ENCODE measurements at regions not wholly inside any gene's neighbourhood (a gene's known extent, or its start where the extent isn't known, plus 50 kb on each side); places are given as distances from the start of the nearest gene placed in this dataset.
"Not testable (repeated sequence)": the region's sequence is repeated elsewhere in the genome, so short reads cannot be mapped to it uniquely, and the experiment has no call there.

DNA sequence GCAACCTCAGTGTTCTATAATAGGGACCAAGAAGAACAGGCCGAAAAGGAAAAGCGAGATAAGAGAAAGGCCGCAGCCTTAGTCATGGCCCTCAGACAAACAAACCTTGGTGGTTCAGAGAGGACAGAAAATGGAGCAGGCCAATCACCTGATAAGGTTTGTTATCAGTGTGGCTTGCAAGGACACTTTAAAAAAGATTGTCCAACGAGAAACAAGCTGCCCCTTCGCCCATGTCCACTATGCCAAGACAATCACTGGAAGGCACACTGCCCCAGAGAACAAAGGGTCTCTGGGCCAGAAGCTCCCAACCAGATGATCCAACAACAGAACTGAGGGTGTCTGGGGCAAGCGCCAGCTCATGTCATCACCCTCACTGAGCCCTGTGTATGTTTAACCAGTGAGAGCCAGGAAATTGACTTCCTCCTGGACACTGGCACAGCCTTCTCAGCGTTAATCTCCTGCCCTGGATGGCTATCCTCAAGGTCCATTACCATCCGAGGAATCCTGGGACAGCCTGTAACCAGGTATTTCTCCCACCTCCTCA lies 334.8 kb upstream of the SLITRK5 start:
- not testable (repeated sequence) for DNase-seq (ENCODE audit: low read depth)

DNA sequence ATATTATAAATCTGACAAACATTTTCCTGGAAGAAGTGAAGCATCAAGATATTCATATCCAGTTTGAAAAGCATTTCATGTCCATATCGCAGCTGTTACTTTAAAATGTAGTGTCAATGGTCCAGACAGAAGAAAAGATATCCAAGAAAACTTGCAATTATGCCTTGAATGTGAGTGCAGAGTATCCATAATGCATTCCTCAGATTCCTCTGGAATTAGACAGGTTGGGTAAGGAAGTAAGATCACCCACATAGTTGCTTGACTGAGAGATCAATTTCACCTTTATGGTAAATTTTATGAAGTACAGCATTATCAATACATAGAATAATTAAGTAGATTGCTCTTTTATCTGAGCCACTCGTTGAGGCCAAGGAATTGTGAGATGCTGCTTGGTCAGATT lies 327.0 kb upstream of the SLITRK5 start:
- DNase-seq (ENCODE audit: low read depth): no peak

DNA sequence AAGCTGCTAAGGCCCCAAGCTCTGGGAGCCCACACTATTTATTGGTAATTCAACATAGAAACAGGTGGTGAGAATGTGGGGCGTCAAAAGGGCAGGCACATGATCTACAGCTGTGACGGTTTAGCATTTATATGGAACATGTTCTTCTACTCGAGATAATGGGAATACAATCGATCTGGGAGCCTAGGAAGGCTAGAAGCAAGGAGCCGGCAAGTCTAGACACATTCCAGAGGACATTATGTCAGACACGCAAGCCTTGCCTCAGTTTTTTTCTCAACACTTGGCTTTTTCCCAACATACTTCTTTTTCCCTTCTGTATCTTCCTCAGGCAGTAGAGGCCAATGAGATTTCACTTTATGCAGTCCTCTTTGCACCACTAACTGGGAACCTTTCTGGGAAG lies 315.7 kb upstream of the SLITRK5 start:
- peak; percentile 1 for DNase-seq (ENCODE audit: low read depth)

DNA sequence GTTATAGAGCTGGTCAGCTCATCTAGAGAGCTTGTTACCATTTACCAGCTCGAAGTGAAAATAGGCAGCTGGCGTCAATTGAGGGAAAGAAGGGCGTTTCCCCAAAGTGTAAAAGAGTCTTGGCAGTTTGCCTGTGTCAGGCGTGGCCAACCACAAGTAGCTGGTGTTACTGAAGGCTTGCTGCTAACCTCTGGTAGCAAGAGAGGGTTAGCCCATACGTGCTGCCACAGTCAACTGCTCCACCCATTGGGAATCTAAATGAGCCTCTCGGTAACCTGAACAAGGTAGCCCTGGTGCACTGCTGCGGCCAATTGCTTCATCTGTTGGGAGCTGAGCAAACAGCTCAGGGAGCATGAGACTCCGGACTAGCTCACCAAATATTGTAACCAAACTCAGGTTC lies 314.9 kb upstream of the SLITRK5 start:
- DNase-seq (ENCODE audit: low read depth): peak; percentile 9

DNA sequence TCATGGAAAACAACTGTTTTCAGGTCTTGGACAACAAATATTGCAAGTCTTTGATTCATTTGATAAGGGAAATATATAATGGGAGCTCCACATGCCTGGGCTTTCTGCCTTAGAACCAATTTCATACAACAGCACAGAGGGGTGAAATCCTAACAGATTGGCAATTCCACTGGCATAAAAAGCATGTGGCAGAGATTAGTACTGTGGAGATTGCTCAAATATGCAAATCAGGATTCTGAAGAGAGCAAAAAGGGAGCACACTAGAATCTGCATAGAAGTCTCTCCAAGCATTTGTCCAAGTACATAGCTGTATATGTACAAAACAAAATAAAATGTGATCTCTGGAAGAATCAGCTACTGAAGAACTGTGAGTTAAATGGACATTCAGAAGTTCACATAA lies 312.9 kb upstream of the SLITRK5 start:
- no peak for DNase-seq (ENCODE audit: low read depth)

DNA sequence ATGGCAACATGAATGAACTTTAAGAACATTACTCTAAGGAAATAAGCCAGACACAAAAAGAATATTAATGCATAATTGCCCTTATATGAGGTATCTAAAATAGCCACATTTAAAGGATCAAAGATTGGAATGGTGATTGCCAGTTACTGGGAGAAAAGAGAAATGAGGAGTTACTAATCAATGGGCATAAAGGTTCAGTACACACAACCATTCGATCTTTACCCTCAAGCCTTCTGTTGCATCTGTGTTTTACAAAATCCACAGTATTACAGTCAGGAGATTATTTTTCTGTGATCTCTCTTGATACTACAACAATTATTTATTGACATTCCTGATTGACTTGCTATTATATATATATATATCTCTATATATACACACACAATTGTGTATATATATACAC lies 310.0 kb upstream of the SLITRK5 start:
- no peak for DNase-seq (ENCODE audit: low read depth)

DNA sequence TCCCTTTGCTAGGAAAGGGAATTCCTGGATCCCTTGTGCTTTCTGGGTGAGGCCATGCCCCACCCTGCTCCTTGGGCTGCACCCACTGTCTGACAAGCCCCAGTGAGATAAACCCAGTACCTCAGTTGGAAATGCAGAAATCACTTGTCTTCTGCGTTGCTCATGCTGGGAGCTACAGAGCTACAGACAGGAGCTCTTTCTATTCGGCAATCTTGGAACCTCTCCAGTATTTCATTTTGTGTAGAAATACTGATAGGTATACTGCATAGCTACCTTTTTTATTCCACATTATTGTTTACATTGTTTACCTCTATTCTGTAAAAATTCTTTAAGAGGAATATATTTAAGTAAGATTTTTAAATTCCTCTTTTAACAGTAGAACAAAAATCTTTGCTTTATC lies 302.5 kb upstream of the SLITRK5 start:
- no peak for DNase-seq (ENCODE audit: low read depth)

DNA sequence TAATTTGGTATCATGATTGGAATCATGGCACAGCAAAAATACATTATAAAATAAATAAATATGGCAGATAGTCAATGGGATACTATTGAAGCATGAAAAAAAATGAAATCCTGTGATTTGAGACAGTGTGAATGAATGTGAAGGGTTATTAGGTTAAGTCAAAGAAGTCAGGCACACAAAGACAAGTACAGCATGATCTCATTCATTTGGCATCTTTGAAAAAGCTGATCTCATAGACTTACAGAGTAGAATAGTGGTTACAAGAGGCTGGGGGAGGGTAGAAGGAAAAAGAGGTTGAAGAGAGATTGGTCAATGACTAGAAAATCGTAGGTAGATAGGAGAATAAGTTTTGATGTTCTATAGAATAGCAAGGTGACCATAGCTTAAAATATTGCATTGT lies 295.1 kb upstream of the SLITRK5 start:
- DNase-seq (ENCODE audit: low read depth): no peak

DNA sequence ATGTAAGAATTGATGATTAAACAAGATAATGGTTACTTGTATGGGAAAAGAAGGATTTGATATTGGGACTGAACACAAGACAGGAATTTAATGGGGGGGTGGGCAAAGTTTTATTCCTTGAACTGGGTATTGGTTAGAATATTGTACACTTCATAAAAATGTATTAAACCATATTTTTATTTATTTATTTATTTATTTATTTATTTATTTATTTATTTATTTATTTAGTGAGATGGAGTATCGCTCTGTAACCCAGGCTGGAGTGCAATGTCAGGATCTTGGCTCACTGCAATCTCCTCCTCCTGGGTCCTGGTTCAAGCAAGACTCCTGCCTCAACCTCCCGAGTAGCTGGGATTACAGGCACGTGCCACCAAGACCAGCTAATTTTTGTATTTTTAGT lies 287.1 kb upstream of the SLITRK5 start:
- DNase-seq (ENCODE audit: low read depth): no peak

DNA sequence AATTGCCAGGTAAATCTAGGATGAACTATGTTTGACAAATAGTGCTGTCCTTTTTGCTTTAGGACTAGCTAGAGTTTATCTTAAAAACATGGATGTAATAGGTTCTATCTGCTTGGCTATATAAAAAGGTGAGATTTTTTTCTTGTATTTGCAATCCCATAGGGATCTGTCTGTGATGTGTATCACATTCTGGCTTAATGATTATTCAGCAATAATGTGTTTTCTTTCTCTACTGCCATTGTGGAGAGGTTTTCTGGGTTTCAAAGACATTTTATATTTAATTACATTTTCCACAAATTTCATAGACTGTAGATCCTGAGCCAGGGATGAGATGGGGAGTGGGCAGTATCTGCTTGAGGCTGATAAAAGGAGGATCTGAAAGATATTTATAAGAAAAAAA lies 277.8 kb upstream of the SLITRK5 start:
- DNase-seq (ENCODE audit: low read depth): no peak

DNA sequence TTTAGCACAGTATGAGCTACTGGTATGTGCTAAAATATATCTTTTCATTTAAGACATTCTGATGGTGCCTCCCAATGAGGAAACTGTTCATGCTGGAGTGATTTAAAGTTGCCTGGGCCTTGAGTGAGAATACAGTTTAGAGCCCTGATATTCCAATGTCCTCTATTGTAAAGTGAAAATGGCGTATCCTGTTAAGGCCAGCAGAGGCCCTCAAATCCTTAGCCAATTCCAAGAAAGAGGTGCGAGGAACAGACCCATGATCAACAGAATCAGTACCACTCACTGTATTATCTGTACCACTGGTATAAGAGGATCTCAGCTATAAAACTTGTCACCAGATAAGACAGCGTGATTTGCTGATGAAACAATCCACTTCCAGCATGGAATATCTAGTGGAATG lies 273.1 kb upstream of the SLITRK5 start:
- DNase-seq (ENCODE audit: low read depth): no peak

DNA sequence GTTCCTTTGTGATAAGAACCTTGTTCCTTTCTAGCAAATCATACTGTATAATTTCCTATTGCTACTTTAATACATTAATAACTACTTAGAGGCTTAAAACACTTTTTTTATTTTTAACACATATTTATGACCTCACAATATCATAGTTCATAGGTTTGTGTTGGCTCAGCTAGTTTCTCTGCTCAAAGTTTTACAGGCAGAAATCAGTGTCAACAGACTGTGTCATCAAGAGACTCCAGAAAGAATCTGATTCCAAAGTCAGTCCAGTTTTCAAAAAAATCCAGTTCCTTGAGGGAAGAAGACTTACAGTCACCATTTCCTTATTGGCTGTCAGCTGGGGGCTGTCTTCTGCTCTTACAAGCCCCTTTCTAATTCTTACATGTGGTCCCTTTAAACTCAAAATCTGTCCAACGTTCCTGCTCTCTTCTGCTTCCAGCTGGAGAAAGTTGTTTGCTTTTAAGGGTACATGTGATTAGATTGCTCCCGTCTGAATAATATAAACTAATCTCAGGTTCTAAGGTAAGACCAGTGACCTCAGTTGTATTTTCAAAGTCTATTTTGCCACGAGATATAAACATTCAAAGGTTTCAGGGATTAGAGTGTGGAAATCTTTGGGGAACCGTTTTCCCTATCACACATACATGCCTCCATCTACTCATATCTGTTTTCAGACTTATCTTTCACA lies 267.3 kb upstream of the SLITRK5 start:
- no peak for DNase-seq (ENCODE audit: low read depth)

DNA sequence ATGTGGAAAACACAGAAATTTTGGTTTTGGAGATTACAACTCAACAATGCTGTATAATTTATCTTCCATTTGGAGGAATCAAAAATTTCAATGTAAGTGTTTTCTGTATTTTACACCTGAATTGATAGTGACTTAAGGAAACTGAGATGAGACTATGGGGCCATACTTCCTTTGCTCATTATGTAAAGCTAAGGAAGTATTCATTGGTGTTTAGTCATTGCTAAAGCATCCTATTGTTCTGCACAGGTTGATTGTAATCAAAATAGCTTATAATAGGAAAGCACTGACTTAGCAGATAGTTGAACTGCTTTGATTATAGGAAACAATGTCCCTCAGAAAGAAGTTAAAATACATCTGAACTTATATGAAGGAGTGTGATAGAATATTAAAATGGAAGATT lies 244.4 kb upstream of the SLITRK5 start:
- DNase-seq (ENCODE audit: low read depth): no peak

DNA sequence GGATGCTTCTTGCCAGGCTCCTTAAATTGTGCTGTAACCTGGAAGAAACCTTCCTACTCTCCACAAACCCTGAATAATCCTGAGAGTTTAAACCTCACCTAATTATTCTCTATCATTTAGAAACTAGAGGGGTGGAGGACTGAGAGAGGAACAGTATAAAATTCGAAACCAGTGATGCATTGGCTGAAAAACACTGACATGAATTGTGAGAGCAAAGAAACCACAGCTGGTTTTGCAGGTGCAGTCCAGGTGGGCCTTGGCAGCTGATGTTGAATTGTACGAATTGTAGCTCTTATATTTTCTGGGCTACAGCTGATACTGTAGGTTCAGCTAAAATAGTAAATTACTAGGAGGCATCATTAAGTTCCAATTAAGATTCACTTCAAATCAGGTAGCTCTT lies 227.0 kb upstream of the SLITRK5 start:
- DNase-seq (ENCODE audit: low read depth): no peak

DNA sequence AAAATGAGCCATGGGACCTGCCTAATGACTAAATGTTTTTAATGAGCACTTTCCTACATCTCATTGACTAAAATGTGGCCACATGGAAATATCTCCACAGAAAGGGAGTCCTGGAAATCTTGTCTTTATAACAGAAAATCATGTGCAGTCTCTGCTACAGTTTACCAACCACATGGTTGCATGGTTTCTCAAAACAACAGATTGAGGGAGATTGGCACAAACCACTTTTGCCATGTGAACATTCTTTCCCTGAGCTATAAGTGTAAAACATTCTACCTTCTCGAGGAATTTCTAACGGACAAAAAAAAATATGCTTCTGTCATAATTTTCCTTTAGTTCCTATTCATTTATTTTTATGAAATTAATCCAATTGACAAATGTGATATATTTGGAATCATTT lies 218.9 kb upstream of the SLITRK5 start:
- DNase-seq (ENCODE audit: low read depth): no peak

DNA sequence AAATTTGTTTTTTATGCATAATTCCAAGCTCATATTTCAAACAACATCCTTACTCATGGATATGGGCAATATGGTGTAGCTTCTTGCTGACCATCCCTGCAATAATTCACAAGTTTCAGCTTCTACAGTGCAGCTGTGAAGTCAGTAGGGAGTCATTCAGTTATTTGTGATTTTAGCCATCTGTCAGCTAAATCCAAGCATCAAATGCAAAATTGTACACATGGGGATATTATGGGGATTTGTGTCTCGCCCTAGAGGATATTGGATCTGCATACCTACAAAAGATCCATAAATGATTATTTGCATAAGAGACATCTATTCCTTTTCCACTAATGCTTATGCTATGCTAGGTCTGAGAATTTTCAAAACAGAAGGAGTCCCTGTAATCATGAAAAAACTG lies 217.9 kb upstream of the SLITRK5 start:
- DNase-seq (ENCODE audit: low read depth): no peak

DNA sequence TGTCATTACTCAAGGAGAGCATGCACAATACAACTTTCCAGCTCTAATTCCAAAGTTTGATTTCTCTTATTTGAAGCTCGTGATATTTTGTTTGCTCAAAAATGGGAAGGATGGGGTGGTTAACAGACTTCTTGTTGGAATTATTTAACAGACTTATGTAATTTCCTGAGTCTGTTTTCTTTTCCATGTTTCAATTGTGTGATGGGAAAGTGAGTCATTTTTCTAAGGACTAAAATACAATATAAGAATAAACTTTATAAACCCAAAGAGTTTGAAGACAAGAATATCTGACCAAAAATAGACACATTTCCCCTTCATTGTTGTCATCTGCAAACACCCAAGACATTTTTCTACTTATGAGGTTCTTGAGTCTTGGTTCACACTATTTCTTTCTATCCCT lies 211.8 kb upstream of the SLITRK5 start:
- no peak for DNase-seq (ENCODE audit: low read depth)

DNA sequence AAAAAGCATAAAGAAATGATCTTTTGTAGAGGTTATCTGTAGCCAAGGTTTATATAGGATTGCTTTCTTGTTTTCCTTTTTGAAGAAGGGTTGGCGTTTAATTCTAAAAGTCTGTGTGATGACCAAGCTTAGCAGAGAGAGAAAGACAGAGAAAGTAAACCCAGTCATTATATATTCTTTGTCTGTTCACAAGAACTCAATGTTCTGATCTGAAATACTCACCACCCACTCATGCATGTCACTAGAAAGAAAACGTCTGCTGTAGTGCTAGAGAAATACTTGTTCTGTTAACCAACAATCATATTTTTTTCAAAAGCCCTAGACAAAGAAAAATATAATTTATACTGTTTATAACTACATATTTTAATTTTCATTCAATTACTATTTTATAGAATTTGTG lies 173.7 kb upstream of the SLITRK5 start:
- DNase-seq (ENCODE audit: low read depth): no peak

DNA sequence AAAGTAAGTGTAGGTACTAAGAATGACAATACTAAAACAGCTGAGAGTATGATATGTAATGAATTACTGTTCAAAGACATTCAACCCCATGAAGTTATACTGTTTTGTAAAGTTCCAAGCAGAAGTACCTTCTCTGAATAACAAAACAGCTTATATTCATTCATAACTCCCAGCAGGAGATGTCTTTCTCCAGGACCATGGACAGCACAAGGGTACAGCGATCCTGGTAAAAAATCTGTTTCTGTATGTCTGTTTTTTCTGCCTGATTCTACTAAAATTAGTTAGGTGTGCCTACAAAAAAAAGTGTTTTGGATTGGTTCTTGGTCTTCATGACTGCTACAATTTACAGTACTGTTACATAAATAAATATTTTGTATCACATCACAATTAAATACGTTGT lies 172.5 kb upstream of the SLITRK5 start:
- no peak for DNase-seq (ENCODE audit: low read depth)

DNA sequence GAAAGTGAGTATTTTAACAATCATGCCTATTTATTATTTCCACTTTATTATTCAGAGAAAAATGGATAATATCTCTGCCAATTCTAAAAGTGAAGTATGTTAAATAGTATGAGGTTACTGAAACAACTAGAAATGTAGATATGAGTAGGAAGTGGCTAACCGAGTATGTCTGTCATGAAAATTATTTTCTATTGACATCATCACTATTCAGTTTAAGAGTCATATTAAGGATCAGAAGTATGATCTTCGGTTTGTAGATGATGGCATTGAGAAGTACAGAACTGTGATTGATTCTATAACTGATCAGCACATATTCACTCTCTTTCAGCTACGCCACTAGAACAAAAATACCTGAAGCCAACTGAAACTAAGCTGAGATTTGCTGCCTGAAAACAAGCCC lies 146.4 kb upstream of the SLITRK5 start:
- no peak for DNase-seq (ENCODE audit: low read depth)

DNA sequence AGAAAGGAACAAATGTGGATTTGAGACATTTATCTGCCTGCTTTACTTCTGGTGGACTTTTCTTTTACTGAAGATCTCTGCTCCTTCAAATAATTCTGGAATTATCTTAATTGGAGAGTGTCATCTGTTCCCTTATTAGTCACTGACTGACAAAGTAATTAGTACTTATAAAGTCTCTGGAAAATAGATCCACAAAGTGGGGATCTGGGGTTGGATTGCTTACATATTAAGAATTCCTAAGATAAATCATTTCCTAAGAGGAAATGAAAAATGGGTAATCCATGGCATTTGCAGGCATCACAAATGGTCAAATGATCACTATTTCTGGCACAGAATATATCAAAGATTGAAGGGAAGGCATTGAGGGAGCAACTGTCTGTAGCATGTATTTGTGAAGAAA lies 137.4 kb upstream of the SLITRK5 start:
- DNase-seq (ENCODE audit: low read depth): no peak

DNA sequence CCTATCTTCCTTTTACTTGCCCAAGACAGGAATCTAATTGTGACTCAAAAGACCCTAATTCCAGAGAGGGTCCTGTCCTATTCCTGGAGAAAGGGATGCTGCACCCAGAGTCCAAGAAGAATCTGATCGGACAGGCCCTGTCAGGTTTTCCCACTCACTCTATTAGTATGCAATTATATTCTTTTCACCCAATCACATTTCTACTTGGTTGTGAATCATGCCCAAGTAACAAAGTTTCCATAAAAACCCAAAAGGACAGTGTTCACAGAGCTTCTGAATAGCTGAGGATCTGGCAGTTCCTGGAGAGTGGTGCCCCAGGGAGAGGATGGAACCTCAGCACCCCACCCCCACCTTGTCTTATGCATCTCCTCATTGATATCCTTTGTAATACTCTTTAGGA lies 135.3 kb upstream of the SLITRK5 start:
- no peak for DNase-seq (ENCODE audit: low read depth)

DNA sequence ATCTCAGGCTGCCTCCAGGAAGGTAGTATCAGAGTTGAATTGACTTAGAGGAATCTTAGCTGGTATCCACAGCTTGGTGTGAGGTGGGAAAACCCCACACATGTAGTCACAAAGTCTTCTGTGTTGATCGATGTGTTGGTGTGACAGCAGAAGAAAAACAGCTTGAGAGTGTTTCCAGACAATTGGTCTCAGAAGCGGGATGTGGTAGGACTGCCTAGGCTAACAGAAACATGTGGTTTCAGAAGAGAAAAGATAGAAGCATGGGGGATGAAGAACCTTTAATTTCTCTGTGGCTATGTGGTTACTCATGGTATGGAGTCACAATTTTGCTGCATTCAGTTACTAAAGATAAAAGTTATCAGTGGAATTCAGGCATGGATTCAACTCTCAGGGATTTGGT lies 134.7 kb upstream of the SLITRK5 start:
- DNase-seq (ENCODE audit: low read depth): peak; percentile 8

DNA sequence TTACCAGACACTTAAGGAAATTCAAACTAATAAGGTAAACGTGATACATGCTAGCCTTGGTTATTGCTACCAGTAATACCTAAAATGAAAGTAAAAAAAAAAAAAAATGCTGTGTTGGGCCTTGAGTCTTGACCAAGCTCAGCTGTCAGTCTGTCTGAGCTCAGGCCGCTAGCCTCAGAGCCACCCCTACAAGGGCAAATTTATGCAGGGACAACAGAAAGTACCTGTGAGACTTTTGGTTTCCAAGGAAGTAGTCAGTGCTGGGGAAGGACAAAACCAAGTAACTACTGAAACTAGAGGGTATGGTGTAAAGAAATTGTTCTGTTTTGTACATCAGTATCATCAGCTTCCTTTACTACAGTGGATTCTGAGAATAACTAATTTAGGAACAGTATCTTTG lies 134.3 kb upstream of the SLITRK5 start:
- DNase-seq (ENCODE audit: low read depth): no peak
